GM12872 (cell line): ENCODE measurements at regions not wholly inside any gene's neighbourhood (a gene's known extent, or its start where the extent isn't known, plus 50 kb on each side); places are given as distances from the start of the nearest gene placed in this dataset.

Experiments
- CTCF ChIP-seq: IDR thresholded peaks from 3 replicates; pipeline ENCODE4 v1.5.1; 2011; ENCODE audit warnings: low read depth, mild to moderate bottlenecking, low read length, moderate library complexity; ENCODE audit not compliant: insufficient read depth

- TF ChIP-seq CTCF: no peak
These were observed 78.5 kb upstream of the FAM174B start for GRCh38 chr15:92733934-92734521.

- no peak for TF ChIP-seq CTCF
These were observed 90.3 kb upstream of the FAM174B start for GRCh38 chr15:92745845-92746271.

- no peak for TF ChIP-seq CTCF
These were observed 91.5 kb upstream of the FAM174B start for GRCh38 chr15:92747047-92747446.

GRCh38 chr15:92749216-92749615 lies 93.6 kb upstream of the FAM174B start:
- TF ChIP-seq CTCF: no peak

GRCh38 chr15:92749946-92750345 lies 94.4 kb upstream of the FAM174B start:
- no peak for TF ChIP-seq CTCF

GRCh38 chr15:92751528-92751927 lies 96.0 kb upstream of the FAM174B start:
- no peak for TF ChIP-seq CTCF

- no peak for TF ChIP-seq CTCF
These were observed 98.0 kb upstream of the FAM174B start for GRCh38 chr15:92753591-92753990.
